ENCODE measurements at regions not wholly inside any gene's neighbourhood (a gene's known extent, or its start where the extent isn't known, plus 50 kb on each side); places are given as distances from the start of the nearest gene placed in this dataset.

- ChIA-PET POLR2A (no interaction called here), CTCF (interaction anchor here (0.9 kb wide), 1 partner anchor 17 kb away, joined by 3 read pairs; no protein-coding TSS in a partner anchor)
- H3K4me3 ChIP-seq (ENCODE audit: low read depth, low read length) = no peak overlapping the region
- DNase-seq (ENCODE audit: low read depth, low spot score) = no peak
- TF ChIP-seq CTCF (IDR thresholded peaks at IDR 0.05; ENCODE audit: insufficient read depth, low read length, missing control alignments) = no peak
These were observed 53.0 kb upstream of the CCDC150 start for GRCh38 chr2:196586511-196586991.

GRCh38 chr2:196587056-196587455 is 52.5 kb upstream of the CCDC150 start:
- TF ChIP-seq CTCF (IDR thresholded peaks at IDR 0.05; ENCODE audit: insufficient read depth, low read length, missing control alignments) = no peak
- no peak overlapping the region for H3K4me3 ChIP-seq (ENCODE audit: low read depth, low read length)
- POLR2A ChIA-PET = no interaction called here
- CTCF ChIA-PET = no interaction called here
- DNase-seq (ENCODE audit: low read depth, low spot score) = no peak

GRCh38 chr2:196587739-196588138 is 51.8 kb upstream of the CCDC150 start:
- ChIA-PET CTCF (no interaction called here), POLR2A (no interaction called here)
- H3K4me3 ChIP-seq (ENCODE audit: low read depth, low read length) = no peak overlapping the region
- DNase-seq (ENCODE audit: low read depth, low spot score) = no peak
- TF ChIP-seq CTCF (IDR thresholded peaks at IDR 0.05; ENCODE audit: insufficient read depth, low read length, missing control alignments) = no peak

GRCh38 chr2:196589419-196589818 is 50.1 kb upstream of the CCDC150 start:
- CTCF ChIA-PET = interaction anchor here (1.0 kb wide), 1 partner anchor 30 kb away, joined by 3 read pairs; no protein-coding TSS in a partner anchor
- H3K4me3 ChIP-seq (ENCODE audit: low read depth, low read length) = no peak overlapping the region
- DNase-seq (ENCODE audit: low read depth, low spot score) = no peak
- POLR2A ChIA-PET = no interaction called here
- no peak for TF ChIP-seq CTCF (IDR thresholded peaks at IDR 0.05; ENCODE audit: insufficient read depth, low read length, missing control alignments)

Measured in AG04449 (cell line).